Skeletal muscle tissue (tissue), 3 donors: ENCODE measurements at regions not wholly inside any gene's neighbourhood (a gene's known extent, or its start where the extent isn't known, plus 50 kb on each side); places are given as distances from the start of the nearest gene placed in this dataset.

ENCODE experiments used
- H3K27ac ChIP-seq: one replicate; pipeline ENCODE4 v1.7.0; 2013; ENCODE audit warnings: mild to moderate bottlenecking, low read depth, low read length, inconsistent platforms
- H3K27me3 ChIP-seq, 3 donors: one replicate each; pipeline ENCODE4 v1.7.0; 2013; ENCODE audit warnings: low read length in 3 of 3; ENCODE audit not compliant: control insufficient read depth in 3 of 3, insufficient read depth in 3 of 3
- H3K36me3 ChIP-seq, 3 donors: one replicate each; pipeline ENCODE4 v1.7.0; 2013; ENCODE audit warnings: low read length in 3 of 3; ENCODE audit not compliant: control insufficient read depth in 3 of 3, insufficient read depth in 3 of 3
- H3K4me1 ChIP-seq, 3 donors: one replicate each; pipeline ENCODE4 v1.7.0; 2013; ENCODE audit warnings: low read length in 3 of 3, mild to moderate bottlenecking in 3 of 3; ENCODE audit not compliant: control insufficient read depth in 3 of 3, insufficient read depth in 3 of 3
- H3K4me3 ChIP-seq, 3 donors: one replicate each; pipeline ENCODE4 v1.7.0; 2013; ENCODE audit warnings: low read length in 3 of 3
- H3K9ac ChIP-seq, 3 donors: one replicate each; pipeline ENCODE4 v1.7.0; 2013; ENCODE audit warnings: low read length in 3 of 3, mild to moderate bottlenecking in 3 of 3, moderate library complexity in 2 of 3, low read depth in 1 of 3
- H3K9me3 ChIP-seq, 3 donors: one replicate each; pipeline ENCODE4 v1.7.0; 2013; ENCODE audit warnings: low read length in 3 of 3; ENCODE audit not compliant: control insufficient read depth in 3 of 3
- donor health status: Osteomylitis.

- H3K9me3 ChIP-seq: peaks cover 0 to 3% (median 0%) of the 10 kb centered on the region in 3 donors
- H3K27me3 ChIP-seq: no peaks in the 10 kb centered on the region
- H3K4me3 ChIP-seq: no peak overlapping the region
- H3K36me3 ChIP-seq: no peaks in the 10 kb centered on the region
- no peak overlapping the region for H3K9ac ChIP-seq
- no peak overlapping the region for H3K27ac ChIP-seq
- no peaks in the 10 kb centered on the region for H3K4me1 ChIP-seq
Measured at GRCh38 chr7:41478187-41478586, 224.7 kb downstream of the INHBA start.

GRCh38 chr7:41476460-41476803 is 226.5 kb downstream of the INHBA start:
- Histone ChIP-seq H3K9me3 (peaks cover 0 to 3% (median 0%) of the 10 kb centered on the region in 3 donors), H3K36me3 (no peaks in the 10 kb centered on the region), H3K4me3 (no peak overlapping the region), H3K4me1 (no peaks in the 10 kb centered on the region), H3K9ac (no peak overlapping the region), H3K27me3 (no peaks in the 10 kb centered on the region), H3K27ac (no peak overlapping the region)

- Histone ChIP-seq H3K27ac (no peak overlapping the region), H3K36me3 (no peaks in the 10 kb centered on the region), H3K9ac (no peak overlapping the region), H3K27me3 (no peaks in the 10 kb centered on the region), H3K9me3 (peaks cover 0 to 3% (median 0%) of the 10 kb centered on the region in 3 donors), H3K4me3 (no peak overlapping the region), H3K4me1 (no peaks in the 10 kb centered on the region)
Measured at GRCh38 chr7:41475801-41476459, 227.0 kb downstream of the INHBA start.

GRCh38 chr7:41472427-41473125 is 230.3 kb downstream of the INHBA start:
- Histone ChIP-seq H3K36me3 (no peaks in the 10 kb centered on the region), H3K4me1 (no peaks in the 10 kb centered on the region), H3K27me3 (no peaks in the 10 kb centered on the region), H3K27ac (no peak overlapping the region), H3K4me3 (no peak overlapping the region), H3K9me3 (no peaks in the 10 kb centered on the region), H3K9ac (no peak overlapping the region)

- H3K36me3 ChIP-seq: no peaks in the 10 kb centered on the region
- H3K9ac ChIP-seq: no peak overlapping the region
- H3K4me3 ChIP-seq: no peak overlapping the region
- no peaks in the 10 kb centered on the region for H3K27me3 ChIP-seq
- H3K27ac ChIP-seq: no peak overlapping the region
- H3K9me3 ChIP-seq: no peaks in the 10 kb centered on the region
- H3K4me1 ChIP-seq: no peaks in the 10 kb centered on the region
Measured at GRCh38 chr7:41470081-41470480, 232.8 kb downstream of the INHBA start.

- no peaks in the 10 kb centered on the region for H3K36me3 ChIP-seq
- H3K9ac ChIP-seq: no peak overlapping the region
- H3K4me1 ChIP-seq: no peaks in the 10 kb centered on the region
- H3K27me3 ChIP-seq: no peaks in the 10 kb centered on the region
- no peak overlapping the region for H3K27ac ChIP-seq
- H3K4me3 ChIP-seq: no peak overlapping the region
- H3K9me3 ChIP-seq: no peaks in the 10 kb centered on the region
Measured at GRCh38 chr7:41467596-41467995, 235.3 kb downstream of the INHBA start.

- Histone ChIP-seq H3K27me3 (no peaks in the 10 kb centered on the region), H3K4me3 (no peak overlapping the region), H3K9me3 (no peaks in the 10 kb centered on the region), H3K27ac (no peak overlapping the region), H3K36me3 (no peaks in the 10 kb centered on the region), H3K4me1 (no peaks in the 10 kb centered on the region), H3K9ac (no peak overlapping the region)
Measured at GRCh38 chr7:41466760-41467384, 236.0 kb downstream of the INHBA start.

- Histone ChIP-seq H3K4me3 (no peak overlapping the region), H3K36me3 (no peaks in the 10 kb centered on the region), H3K27me3 (no peaks in the 10 kb centered on the region), H3K9ac (no peak overlapping the region), H3K27ac (no peak overlapping the region), H3K4me1 (no peaks in the 10 kb centered on the region), H3K9me3 (no peaks in the 10 kb centered on the region)
Measured at GRCh38 chr7:41465571-41465970, 237.3 kb downstream of the INHBA start.

GRCh38 chr7:41463770-41464470 is 239.0 kb downstream of the INHBA start:
- H3K9me3 ChIP-seq: no peaks in the 10 kb centered on the region
- H3K4me1 ChIP-seq: no peaks in the 10 kb centered on the region
- H3K27ac ChIP-seq: no peak overlapping the region
- H3K36me3 ChIP-seq: no peaks in the 10 kb centered on the region
- no peak overlapping the region for H3K4me3 ChIP-seq
- no peak overlapping the region for H3K9ac ChIP-seq
- H3K27me3 ChIP-seq: no peaks in the 10 kb centered on the region
